HFFc6 (cell line): ENCODE measurements at regions not wholly inside any gene's neighbourhood (a gene's known extent, or its start where the extent isn't known, plus 50 kb on each side); places are given as distances from the start of the nearest gene placed in this dataset.

Source experiments
- DNase-seq: peaks from one replicate; pipeline ENCODE4 v3.0.0-alpha.2; 2018
- H3K27ac Mint-ChIP-seq: 2 replicates; pipeline ENCODE4 v1.8.0; 2020; ENCODE audit warnings: mild to moderate bottlenecking, mixed read lengths
- H3K27me3 Mint-ChIP-seq: 2 replicates; pipeline ENCODE4 v1.8.0; 2021; ENCODE audit warnings: mild to moderate bottlenecking, moderate library complexity, mixed read lengths; ENCODE audit not compliant: insufficient read depth
- H3K36me3 Mint-ChIP-seq: 2 replicates; pipeline ENCODE4 v1.8.0; 2021; ENCODE audit warnings: low read depth, mixed read lengths
- H3K4me1 Mint-ChIP-seq: 2 replicates; pipeline ENCODE4 v1.8.0; 2020; ENCODE audit warnings: low read depth, mixed read lengths
- H3K4me3 Mint-ChIP-seq: 2 replicates; pipeline ENCODE4 v1.8.0; 2020; ENCODE audit warnings: mild to moderate bottlenecking, moderate library complexity, mixed read lengths
- H3K9me3 Mint-ChIP-seq: 2 replicates; pipeline ENCODE4 v1.8.0; 2020; ENCODE audit warnings: mild to moderate bottlenecking, mixed read lengths
- TF ChIP-seq, protein P1 (sequence below): fragments of 200-600 bp; sonication (generic); IDR thresholded peaks from 2 replicates; pipeline ENCODE4 v1.5.0; 2021; ENCODE audit warnings: antibody characterized with exemption, mild to moderate bottlenecking

DNA sequence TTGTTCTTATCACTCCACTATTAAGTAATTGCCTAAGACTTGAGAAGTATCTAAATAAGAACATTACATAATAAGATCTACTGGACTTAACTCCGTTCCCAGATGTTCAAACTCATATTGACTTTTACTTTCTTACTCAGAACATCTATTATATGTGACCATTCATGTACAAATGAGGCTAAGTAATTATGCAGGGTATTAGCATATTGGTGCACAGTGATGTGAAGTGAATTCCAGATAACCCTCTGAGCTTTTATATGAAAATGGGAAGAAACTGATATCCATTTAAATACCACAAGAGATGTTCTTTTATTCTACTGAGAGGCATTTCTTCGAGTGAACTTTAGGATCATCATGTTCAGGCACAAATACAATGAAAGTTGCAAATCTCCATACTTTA is 135.7 kb downstream of the ZPLD1 start:
- DNase-seq, result no peak

GRCh38 chr3:102571006-102571405 is 136.2 kb downstream of the ZPLD1 start:
- Mint-ChIP-seq H3K9me3 (no peaks in the 10 kb centered on the region; the same call in 1 of the 2 replicates), H3K27ac (no peak overlapping the region), H3K36me3 (no peaks in the 10 kb centered on the region), H3K4me3 (no peak overlapping the region), H3K4me1 (no peaks in the 10 kb centered on the region), H3K27me3 (no peaks in the 10 kb centered on the region; the same call in 1 of the 2 replicates)
- TF ChIP-seq, protein P1, sequence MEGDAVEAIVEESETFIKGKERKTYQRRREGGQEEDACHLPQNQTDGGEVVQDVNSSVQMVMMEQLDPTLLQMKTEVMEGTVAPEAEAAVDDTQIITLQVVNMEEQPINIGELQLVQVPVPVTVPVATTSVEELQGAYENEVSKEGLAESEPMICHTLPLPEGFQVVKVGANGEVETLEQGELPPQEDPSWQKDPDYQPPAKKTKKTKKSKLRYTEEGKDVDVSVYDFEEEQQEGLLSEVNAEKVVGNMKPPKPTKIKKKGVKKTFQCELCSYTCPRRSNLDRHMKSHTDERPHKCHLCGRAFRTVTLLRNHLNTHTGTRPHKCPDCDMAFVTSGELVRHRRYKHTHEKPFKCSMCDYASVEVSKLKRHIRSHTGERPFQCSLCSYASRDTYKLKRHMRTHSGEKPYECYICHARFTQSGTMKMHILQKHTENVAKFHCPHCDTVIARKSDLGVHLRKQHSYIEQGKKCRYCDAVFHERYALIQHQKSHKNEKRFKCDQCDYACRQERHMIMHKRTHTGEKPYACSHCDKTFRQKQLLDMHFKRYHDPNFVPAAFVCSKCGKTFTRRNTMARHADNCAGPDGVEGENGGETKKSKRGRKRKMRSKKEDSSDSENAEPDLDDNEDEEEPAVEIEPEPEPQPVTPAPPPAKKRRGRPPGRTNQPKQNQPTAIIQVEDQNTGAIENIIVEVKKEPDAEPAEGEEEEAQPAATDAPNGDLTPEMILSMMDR, result no peak
- no peak for DNase-seq

More for the DNA sequence above, 135.7 kb downstream of the ZPLD1 start:
- Mint-ChIP-seq H3K36me3 (no peaks in the 10 kb centered on the region), H3K4me3 (no peak overlapping the region), H3K4me1 (no peaks in the 10 kb centered on the region), H3K27ac (no peak overlapping the region), H3K27me3 (no peaks in the 10 kb centered on the region; the same call in 1 of the 2 replicates), H3K9me3 (no peaks in the 10 kb centered on the region; the same call in 1 of the 2 replicates)
- TF ChIP-seq, protein P1, result no peak

DNA sequence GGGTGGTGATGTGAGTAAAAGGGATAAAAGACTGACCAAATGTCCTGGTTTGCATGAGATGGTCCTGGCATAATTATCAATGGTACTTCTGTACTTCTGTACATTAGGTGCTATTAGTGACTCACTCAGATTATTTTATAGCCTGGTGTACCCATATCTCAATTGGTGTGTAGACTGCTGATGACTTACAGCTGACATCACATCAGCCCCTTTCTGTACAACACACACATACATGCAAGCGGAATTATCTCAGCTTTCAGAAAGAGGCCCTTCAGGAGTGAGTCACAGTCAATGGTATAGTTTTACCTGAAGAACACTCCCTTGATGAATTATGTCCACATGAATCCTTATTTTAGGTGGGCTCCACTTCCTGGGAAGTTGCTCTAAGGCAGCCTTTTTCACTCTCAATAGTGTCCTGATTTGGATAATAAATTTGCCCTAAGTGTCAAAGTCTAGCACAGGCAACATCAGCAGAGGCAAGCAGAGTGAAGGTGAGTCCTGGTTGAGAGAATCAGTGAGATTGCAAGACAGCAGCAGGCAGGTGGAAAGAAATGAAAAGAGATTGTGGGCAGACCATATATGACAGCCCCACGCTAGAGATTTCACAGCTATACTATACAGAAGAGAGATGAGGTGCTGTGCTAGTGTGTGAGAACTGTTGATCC is 137.0 kb downstream of the ZPLD1 start:
- Mint-ChIP-seq H3K27me3 (no peaks in the 10 kb centered on the region; the same call in 1 of the 2 replicates), H3K9me3 (no peaks in the 10 kb centered on the region; the same call in 1 of the 2 replicates), H3K36me3 (no peaks in the 10 kb centered on the region), H3K4me1 (no peaks in the 10 kb centered on the region), H3K4me3 (no peak overlapping the region), H3K27ac (no peak overlapping the region)
- DNase-seq, result no peak
- TF ChIP-seq, protein P1, result no peak

DNA sequence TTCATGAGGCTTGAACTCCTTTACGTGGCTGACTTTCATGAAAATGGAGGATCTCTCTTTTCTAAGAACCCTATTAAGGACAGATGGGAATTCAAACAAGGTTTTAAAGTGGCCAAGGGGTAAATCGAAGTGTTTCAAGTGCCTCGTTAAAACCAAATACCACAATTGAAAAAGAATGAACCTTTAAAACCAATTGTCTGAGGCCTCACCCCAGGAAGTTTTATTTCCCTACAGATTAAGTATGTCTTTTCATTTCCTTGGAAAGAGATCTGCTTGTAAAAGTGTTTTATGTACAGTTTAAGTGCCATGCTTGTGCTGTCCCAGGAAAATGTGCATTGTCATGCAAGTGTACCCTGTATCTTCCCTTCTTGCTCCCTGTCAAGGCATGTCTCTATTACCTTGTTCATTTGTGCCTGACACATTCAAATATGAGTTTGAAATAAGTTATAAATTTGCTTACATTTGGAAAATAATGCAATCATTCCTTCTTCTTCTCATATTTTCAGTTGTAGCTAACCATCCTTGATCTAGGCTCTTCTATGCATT is 138.7 kb downstream of the ZPLD1 start:
- Mint-ChIP-seq H3K4me3 (no peak overlapping the region), H3K27me3 (no peaks in the 10 kb centered on the region; the same call in 1 of the 2 replicates), H3K4me1 (no peaks in the 10 kb centered on the region), H3K36me3 (no peaks in the 10 kb centered on the region), H3K27ac (no peak overlapping the region), H3K9me3 (no peaks in the 10 kb centered on the region; the same call in 1 of the 2 replicates)
- DNase-seq, result no peak
- TF ChIP-seq, protein P1, result no peak

DNA sequence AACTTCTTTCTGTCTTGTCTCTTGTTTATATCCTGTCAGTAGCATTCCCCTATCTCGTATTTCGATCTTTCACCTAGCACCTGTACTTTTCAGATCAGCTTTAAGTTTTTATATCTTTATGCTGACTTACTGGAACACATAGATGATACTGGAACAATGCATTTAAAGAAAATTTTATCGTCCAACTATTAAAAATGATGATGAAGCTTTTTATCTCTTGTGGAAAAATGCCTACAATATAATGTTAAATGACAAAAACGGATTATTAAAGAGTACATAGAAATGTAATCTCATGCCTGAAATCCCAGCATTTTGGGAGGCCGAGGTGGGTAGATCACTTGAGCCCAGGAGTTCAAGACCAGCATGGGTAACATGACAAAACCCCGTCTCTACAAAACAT is 139.5 kb downstream of the ZPLD1 start:
- H3K4me1 Mint-ChIP-seq, result no peaks in the 10 kb centered on the region
- no peak for DNase-seq
- no peaks in the 10 kb centered on the region; the same call in 1 of the 2 replicates for H3K9me3 Mint-ChIP-seq
- H3K36me3 Mint-ChIP-seq, result no peaks in the 10 kb centered on the region
- H3K27ac Mint-ChIP-seq, result no peak overlapping the region
- no peaks in the 10 kb centered on the region; the same call in 1 of the 2 replicates for H3K27me3 Mint-ChIP-seq
- H3K4me3 Mint-ChIP-seq, result no peak overlapping the region
- TF ChIP-seq, protein P1, result no peak
